ENCODE measurements at regions not wholly inside any gene's neighbourhood (a gene's known extent, or its start where the extent isn't known, plus 50 kb on each side); places are given as distances from the start of the nearest gene placed in this dataset.

- Histone ChIP-seq H4K8ac (replicated peaks; ENCODE audit: insufficient read length, low read depth, low read length) (no peak overlapping the region), H3K18ac (ENCODE audit: insufficient read length, low read depth, low read length) (no peak overlapping the region), H3K79me1 (ENCODE audit: insufficient read depth, low read depth, low read length, poor library complexity, severe bottlenecking) (no peaks in the 10 kb centered on the region), H2BK120ac (ENCODE audit: low read depth, low read length, poor library complexity, severe bottlenecking) (no peak overlapping the region), H2BK20ac (ENCODE audit: low read depth, low read length, poor library complexity, severe bottlenecking) (no peak overlapping the region), H3K9ac (ENCODE audit: extremely low read depth, insufficient read length, low read length) (no peak overlapping the region), H3K23ac (ENCODE audit: insufficient read length, low read depth, low read length) (no peak overlapping the region), H2AK5ac (ENCODE audit: insufficient read length, low read length) (no peak overlapping the region), H3K27ac (ENCODE audit: insufficient read length, low read depth, low read length) (no peak overlapping the region), H4K91ac (ENCODE audit: insufficient read length, low read depth, low read length) (no peak overlapping the region), H3K9me3 (ENCODE audit: control insufficient read depth, low read depth, low read length) (no peaks in the 10 kb centered on the region), H4K5ac (ENCODE audit: insufficient read length, low read depth, low read length) (no peak overlapping the region), H2AFZ (ENCODE audit: low read length) (no peak overlapping the region), H2BK5ac (ENCODE audit: insufficient read length, low read length) (no peak overlapping the region), H3K56ac (ENCODE audit: insufficient read length, low read depth, low read length) (no peak overlapping the region), H3K4me1 (ENCODE audit: insufficient read depth, low read length) (no peaks in the 10 kb centered on the region), H3K4me2 (ENCODE audit: insufficient read depth, insufficient read length, low read length) (no peak overlapping the region), H3K27me3 (ENCODE audit: insufficient read depth, low read length) (no peaks in the 10 kb centered on the region), H2BK12ac (ENCODE audit: insufficient read length, low read depth, low read length) (no peak overlapping the region), H2BK15ac (ENCODE audit: low read depth, low read length) (no peak overlapping the region), H3K79me2 (ENCODE audit: insufficient read depth, low read length) (no peaks in the 10 kb centered on the region), H3K14ac (ENCODE audit: insufficient read depth, low read length) (no peak overlapping the region), H3T11ph (ENCODE audit: low read length) (no peak overlapping the region), H4K20me1 (ENCODE audit: control insufficient read depth, insufficient read depth, insufficient read length) (no peaks in the 10 kb centered on the region), H3K4ac (ENCODE audit: low read depth, low read length) (no peak overlapping the region), H3K23me2 (ENCODE audit: insufficient read length, low read depth, low read length, poor library complexity, severe bottlenecking) (no peaks in the 10 kb centered on the region)
- no peaks in the 10 kb centered on the region; a peak in 1 of 5 replicates for H3K9me3 Mint-ChIP-seq
- no peaks in the 10 kb centered on the region for H3K36me3 Mint-ChIP-seq (ENCODE audit: insufficient read depth in 1 of 3, low read depth in 3 of 3)
- no peaks in the 10 kb centered on the region for H3K27me3 Mint-ChIP-seq (ENCODE audit: low read depth)
- no CpG with 5 or more reads among the region's 1 CpG for WGBS (ENCODE audit: extremely low coverage, insufficient read length, low lambda C conversion rate)
- no peak for TF ChIP-seq CTCF (conservative IDR thresholded peaks at IDR 0.05)
- H3K4me1 Mint-ChIP-seq, result no peaks in the 10 kb centered on the region
- no peak overlapping the region for H3K27ac Mint-ChIP-seq
- DNase-seq, result no peak
- no peak overlapping the region for H3K4me3 Mint-ChIP-seq
Measured at GRCh38 chr9:80025131-80025530, 453.4 kb downstream of the TLE4 start.

Measured in H9 (cell line).